GM12878 (cell line): ENCODE measurements at regions not wholly inside any gene's neighbourhood (a gene's known extent, or its start where the extent isn't known, plus 50 kb on each side); places are given as distances from the start of the nearest gene placed in this dataset.

Experiments
- ASH2L ChIP-seq: fragments of 300-600, 200-600 bp; sonication (generic); IDR thresholded peaks from 2 replicates; pipeline ENCODE4 v1.6.1; 2017; ENCODE audit warnings: low read depth, mild to moderate bottlenecking, borderline replicate concordance
- BACH1 ChIP-seq: fragments of 450-650 bp; IDR thresholded peaks from 2 replicates; pipeline ENCODE4 v1.6.1; 2017; ENCODE audit warnings: mild to moderate bottlenecking, borderline replicate concordance
- BHLHE40 ChIP-seq, 2 experiments: fragments of 450-650 bp in 1 of 2; IDR thresholded peaks; 2 replicates each; pipeline ENCODE4 v1.6.1; 2011 to 2017; ENCODE audit warnings: low read depth in 2 of 2, borderline replicate concordance in 1 of 2, improper control_type of control experiment in 1 of 2, low read length in 1 of 2, mild to moderate bottlenecking in 1 of 2
- BRCA1 ChIP-seq: IDR thresholded peaks from 2 replicates; pipeline ENCODE4 v1.6.1; 2011; ENCODE audit warnings: low read depth, low read length, improper control_type of control experiment
- CHD2 ChIP-seq: IDR thresholded peaks from 2 replicates; pipeline ENCODE4 v1.6.1; 2011; ENCODE audit warnings: low read depth, low read length, improper control_type of control experiment, borderline replicate concordance
- CTCF ChIP-seq, 3 experiments: IDR thresholded peaks in 2 of 3; conservative IDR thresholded peaks in 1 of 3; 2 replicates each; pipeline ENCODE4 v1.5.1; 2011; ENCODE audit warnings: low read depth in 3 of 3, low read length in 3 of 3, mild to moderate bottlenecking in 3 of 3, control low read depth in 2 of 3, moderate library complexity in 2 of 3, inconsistent platforms in 1 of 3, mixed read lengths in 1 of 3; ENCODE audit not compliant: control insufficient read depth in 2 of 3, insufficient read depth in 1 of 3; ENCODE audit errors: extremely low read depth in 1 of 3
- EP300 ChIP-seq, 2 experiments: fragments of 150-350 bp in 1 of 2; IDR thresholded peaks; 2 replicates each; pipeline ENCODE4 v1.6.1; 2011 to 2012; ENCODE audit warnings: low read depth in 2 of 2, low read length in 2 of 2, borderline replicate concordance in 1 of 2, improper control_type of control experiment in 1 of 2, inconsistent platforms in 1 of 2; ENCODE audit not compliant: control insufficient read depth in 1 of 2
- KAT2A ChIP-seq: conservative IDR thresholded peaks from 2 replicates; pipeline ENCODE4 v1.6.1; 2011; ENCODE audit warnings: low read depth, low read length; ENCODE audit not compliant: control insufficient read depth
- MAX ChIP-seq: IDR thresholded peaks from 2 replicates; pipeline ENCODE4 v1.6.1; 2012; ENCODE audit warnings: low read depth, low read length, improper control_type of control experiment
- MYC ChIP-seq: IDR thresholded peaks from 2 replicates; pipeline ENCODE4 v1.6.1; 2011; ENCODE audit warnings: mild to moderate bottlenecking, low read length, moderate library complexity, inconsistent platforms; ENCODE audit not compliant: insufficient read depth, insufficient replicate concordance, insufficient read length, severe bottlenecking
- RCOR1 ChIP-seq: conservative IDR thresholded peaks from 2 replicates; pipeline ENCODE4 v1.6.1; 2012; ENCODE audit warnings: low read depth, low read length, improper control_type of control experiment
- SRF ChIP-seq, 2 experiments: IDR thresholded peaks; 2 replicates each; pipeline ENCODE4 v1.6.1; 2011; ENCODE audit warnings: low read depth in 2 of 2, low read length in 2 of 2, mild to moderate bottlenecking in 1 of 2, moderate library complexity in 1 of 2
- TBL1XR1 ChIP-seq: IDR thresholded peaks from 2 replicates; pipeline ENCODE4 v1.6.1; 2012; ENCODE audit warnings: low read depth, low read length, improper control_type of control experiment

GRCh38 chr5:53334431-53334941 lies 145.9 kb upstream of the FST start:
- no peak for TF ChIP-seq CHD2
- no peak for TF ChIP-seq EP300 (IDR thresholded peaks at IDR 0.05; ENCODE audit: borderline replicate concordance in 1 of 2, control insufficient read depth in 1 of 2, low read depth in 2 of 2, low read length in 2 of 2)
- no peak for TF ChIP-seq ASH2L
- TF ChIP-seq SRF (IDR thresholded peaks at IDR 0.05; ENCODE audit: low read depth in 2 of 2, low read length in 2 of 2): no peak
- TF ChIP-seq MAX: no peak
- no peak for TF ChIP-seq BACH1
- no peak for TF ChIP-seq CTCF (IDR thresholded peaks at IDR 0.05 in 2 of 3, conservative IDR thresholded peaks at IDR 0.05 in 1 of 3; ENCODE audit: control insufficient read depth in 2 of 3, extremely low read depth in 1 of 3, insufficient read depth in 1 of 3, low read depth in 3 of 3, low read length in 3 of 3)
- no peak for TF ChIP-seq MYC
- TF ChIP-seq TBL1XR1: no peak
- no peak for TF ChIP-seq BRCA1
- no peak for TF ChIP-seq BHLHE40 (IDR thresholded peaks at IDR 0.05; ENCODE audit: borderline replicate concordance in 1 of 2, low read depth in 2 of 2, low read length in 1 of 2)
- no peak for TF ChIP-seq KAT2A
- no peak for TF ChIP-seq RCOR1
